CD14-positive monocyte (primary cell): ENCODE measurements at regions not wholly inside any gene's neighbourhood (a gene's known extent, or its start where the extent isn't known, plus 50 kb on each side); places are given as distances from the start of the nearest gene placed in this dataset.
"Not testable (repeated sequence)": the region's sequence is repeated elsewhere in the genome, so short reads cannot be mapped to it uniquely, and the experiment has no call there.

Experiments
- DNase-seq, 3 donors: peaks; one replicate each; pipeline ENCODE4 v3.0.0-alpha.2; 2011 to 2022
- H2AFZ ChIP-seq: 2 replicates; pipeline ENCODE4 v1.6.0; 2012; ENCODE audit warnings: mild to moderate bottlenecking, low read depth, low read length, inconsistent platforms; ENCODE audit not compliant: insufficient read depth, poor library complexity, severe bottlenecking
- H3K27ac ChIP-seq, 2 donors: 1 replicate in 1 of 2; 2 replicates in 1 of 2; pipeline ENCODE4 v1.5.1; 2012 to 2013; ENCODE audit warnings: low read length in 2 of 2, control low read depth in 1 of 2, inconsistent platforms in 1 of 2, low read depth in 1 of 2, mild to moderate bottlenecking in 1 of 2
- H3K27me3 ChIP-seq, 2 donors: one replicate each; pipeline versions ENCODE4 v1.6.0 to v1.6.1; 2011 to 2013; ENCODE audit warnings: low read length in 2 of 2; ENCODE audit not compliant: control insufficient read depth in 2 of 2, insufficient read depth in 2 of 2
- H3K36me3 ChIP-seq, 2 donors: replicated peaks in 1 of 2; 1 replicate in 1 of 2; 2 replicates in 1 of 2; pipeline versions ENCODE4 v1.5.1 to v1.6.1; 2012 to 2013; ENCODE audit warnings: low read length in 2 of 2, control low read depth in 1 of 2, inconsistent platforms in 1 of 2, mild to moderate bottlenecking in 1 of 2; ENCODE audit not compliant: insufficient read depth in 2 of 2, control insufficient read depth in 1 of 2
- H3K4me1 ChIP-seq, 2 donors: 1 replicate in 1 of 2; 2 replicates in 1 of 2; pipeline versions ENCODE4 v1.5.1 to v1.6.1; 2012 to 2013; ENCODE audit warnings: low read length in 2 of 2, control low read depth in 1 of 2, inconsistent platforms in 1 of 2, mild to moderate bottlenecking in 1 of 2, moderate library complexity in 1 of 2; ENCODE audit not compliant: insufficient read depth in 2 of 2, control insufficient read depth in 1 of 2
- H3K4me2 ChIP-seq: replicated peaks from 2 replicates; pipeline ENCODE3; 2012; ENCODE audit warnings: low read length, moderate library complexity, mild to moderate bottlenecking; ENCODE audit not compliant: poor library complexity, severe bottlenecking; ENCODE audit errors: extremely low read depth
- H3K4me3 ChIP-seq, 3 experiments: fragments of 200-600 bp in 1 of 3; sonication (generic) in 1 of 3; replicated peaks in 1 of 3; 1 replicate in 2 of 3; 2 replicates in 1 of 3; pipeline ENCODE4 v1.5.1; 2011 to 2013; ENCODE audit warnings: low read length in 3 of 3, mild to moderate bottlenecking in 3 of 3, control low read depth in 2 of 3, low read depth in 2 of 3, inconsistent platforms in 1 of 3, moderate library complexity in 1 of 3
- H3K79me2 ChIP-seq: 2 replicates; pipeline ENCODE4 v1.6.0; 2012; ENCODE audit warnings: mild to moderate bottlenecking, control low read depth, inconsistent platforms, low read length, moderate library complexity; ENCODE audit not compliant: insufficient read depth
- H3K9ac ChIP-seq: 2 replicates; pipeline ENCODE4 v1.6.0; 2017; ENCODE audit warnings: low read length, mild to moderate bottlenecking; ENCODE audit not compliant: insufficient read depth, poor library complexity, severe bottlenecking
- H3K9me3 ChIP-seq, 2 donors: replicated peaks in 1 of 2; 1 replicate in 1 of 2; 2 replicates in 1 of 2; pipeline versions ENCODE4 v1.5.1 to v1.6.1; 2012 to 2013; ENCODE audit warnings: low read length in 2 of 2, control low read depth in 1 of 2; ENCODE audit not compliant: control insufficient read depth in 1 of 2, insufficient read depth in 1 of 2
- H4K20me1 ChIP-seq: 2 replicates; pipeline ENCODE4 v1.6.0; 2012; ENCODE audit warnings: mild to moderate bottlenecking, low read length, control low read depth, moderate library complexity; ENCODE audit not compliant: insufficient read depth
- H3K27ac Mint-ChIP-seq, 7 donors: one replicate each; pipeline ENCODE4 v1.8.0; 2020; ENCODE audit warnings: mild to moderate bottlenecking in 7 of 7, mixed read lengths in 7 of 7, moderate library complexity in 6 of 7, inconsistent platforms in 2 of 7
- H3K27me3 Mint-ChIP-seq, 3 donors: one replicate each; pipeline ENCODE4 v1.8.0; 2021 to 2022; ENCODE audit warnings: low read depth in 3 of 3, mild to moderate bottlenecking in 3 of 3, mixed read lengths in 3 of 3, moderate library complexity in 3 of 3, inconsistent platforms in 1 of 3
- H3K36me3 Mint-ChIP-seq, 2 donors: one replicate each; pipeline ENCODE4 v1.8.0; 2020; ENCODE audit warnings: mixed read lengths in 2 of 2, inconsistent platforms in 1 of 2, mild to moderate bottlenecking in 1 of 2
- H3K4me1 Mint-ChIP-seq: one replicate; pipeline ENCODE4 v1.8.0; 2020; ENCODE audit warnings: mild to moderate bottlenecking, mixed read lengths
- H3K4me3 Mint-ChIP-seq, 2 donors: one replicate each; pipeline ENCODE4 v1.8.0; 2020; ENCODE audit warnings: mild to moderate bottlenecking in 2 of 2, mixed read lengths in 2 of 2, moderate library complexity in 1 of 2
- H3K9me3 Mint-ChIP-seq, 7 donors: one replicate each; pipeline ENCODE4 v1.8.0; 2020 to 2022; ENCODE audit warnings: mixed read lengths in 7 of 7, mild to moderate bottlenecking in 6 of 7, moderate library complexity in 6 of 7, inconsistent platforms in 2 of 7
- CTCF ChIP-seq: fragments of 200-600 bp; IDR thresholded peaks from one replicate; pipeline ENCODE4 v1.8.0; 2022; ENCODE audit warnings: antibody characterized with exemption, mild to moderate bottlenecking
- WGBS: methylation state at CpG from one replicate; pipeline ENCODE4 v1.1.5; 2013; ENCODE audit warnings: missing lambda C conversion rate; ENCODE audit not compliant: insufficient coverage; 5-methylcytosine and 5-hydroxymethylcytosine counted together
- intact Hi-C, 2 donors: fragments of 100-400 bp; cut with micrococcal nuclease; formaldehyde crosslinking; loops; one replicate each; pipeline versions ENCODE4 v1.15.0 to v1.15.1; 2023

DNA sequence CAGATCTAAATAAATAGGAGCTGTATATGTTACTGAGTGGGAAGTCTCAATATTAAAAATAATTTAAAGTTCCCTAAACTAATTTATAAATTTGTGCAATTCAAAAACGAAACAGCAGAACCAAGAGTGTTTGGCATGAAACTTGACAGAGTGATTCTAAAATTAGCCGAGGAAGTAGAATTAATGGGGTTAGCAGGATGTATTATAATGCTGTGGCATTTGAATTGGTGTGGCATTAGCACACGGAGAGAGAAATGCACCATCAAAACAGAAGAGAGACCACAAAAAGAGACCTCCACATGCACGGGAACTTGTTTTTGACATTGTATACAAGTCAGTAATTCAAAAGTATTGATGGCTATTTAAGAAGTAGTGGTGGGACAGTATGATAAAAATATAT is 366.0 kb upstream of the RGS6 start:
- 0% methylated on average over 1 of the region's 4 CpGs for WGBS
- intact Hi-C loops: no loop called here
- H3K27me3 ChIP-seq: no peaks in the 10 kb centered on the region
- H3K27ac ChIP-seq: peak overlapping the region in 1 of 2 donors; percentile 58
- peaks cover 0 to 3% (median 1%) of the 10 kb centered on the region in 3 donors for H3K27me3 Mint-ChIP-seq
- no peak for DNase-seq
- no peak overlapping the region for H2AFZ ChIP-seq
- peaks cover 64% of the 10 kb centered on the region for H4K20me1 ChIP-seq
- peak overlapping the region in 3 of 7 donors; percentile 11 to 63 (median 61) for H3K27ac Mint-ChIP-seq
- peaks cover 9 to 11% of the 10 kb centered on the region in 2 donors for H3K4me1 ChIP-seq
- peak overlapping the region in 1 of 3 experiments; percentile 42 for H3K4me3 ChIP-seq
- peaks cover 7 to 9% of the 10 kb centered on the region in 2 donors for H3K36me3 Mint-ChIP-seq
- no peaks in the 10 kb centered on the region for H3K9me3 Mint-ChIP-seq
- peak overlapping the region in 1 of 2 donors; percentile 73 for H3K4me3 Mint-ChIP-seq
- no peak for TF ChIP-seq CTCF
- H3K36me3 ChIP-seq: no peaks in the 10 kb centered on the region
- peaks cover 15% of the 10 kb centered on the region for H3K4me1 Mint-ChIP-seq
- H3K9ac ChIP-seq: no peak overlapping the region
- H3K9me3 ChIP-seq: no peaks in the 10 kb centered on the region
- no peaks in the 10 kb centered on the region for H3K79me2 ChIP-seq
- peak overlapping the region; percentile 38 for H3K4me2 ChIP-seq

DNA sequence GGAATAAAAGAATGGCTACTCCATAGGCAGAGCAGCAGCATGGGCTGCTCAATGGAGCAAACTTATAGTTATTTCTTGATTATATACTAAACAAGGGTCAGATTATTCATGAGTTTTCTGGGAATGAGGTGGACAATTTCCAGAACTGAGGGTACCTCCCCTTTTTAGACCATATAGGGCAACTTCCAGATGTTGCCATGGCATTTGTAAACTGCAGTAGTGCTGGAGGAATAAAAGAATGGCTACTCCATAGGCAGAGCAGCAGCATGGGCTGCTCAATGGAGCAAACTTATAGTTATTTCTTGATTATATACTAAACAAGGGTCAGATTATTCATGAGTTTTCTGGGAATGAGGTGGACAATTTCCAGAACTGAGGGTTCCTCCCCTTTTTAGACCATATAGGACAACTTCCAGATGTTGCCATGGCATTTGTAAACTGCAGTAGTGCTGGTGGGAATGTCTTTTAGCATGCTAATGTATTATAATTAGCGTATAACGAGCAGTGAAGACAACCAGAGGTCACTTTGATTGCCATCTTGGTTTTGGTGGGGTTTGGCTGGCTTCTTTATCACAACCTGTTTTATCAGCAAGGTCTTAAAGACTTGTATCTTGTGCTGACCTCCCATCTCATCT is 364.6 kb upstream of the RGS6 start:
- H3K79me2 ChIP-seq, H3K9me3 Mint-ChIP-seq, H3K27me3 ChIP-seq, H3K9ac ChIP-seq, H3K4me2 ChIP-seq, H3K27me3 Mint-ChIP-seq, H2AFZ ChIP-seq, H3K4me3 ChIP-seq, H3K9me3 ChIP-seq, intact Hi-C loops, H3K27ac Mint-ChIP-seq, H3K36me3 ChIP-seq, H3K27ac ChIP-seq, DNase-seq, H3K4me3 Mint-ChIP-seq, H3K36me3 Mint-ChIP-seq: not testable (repeated sequence)
- peaks cover 15% of the 10 kb centered on the region for H3K4me1 Mint-ChIP-seq
- WGBS: no CpG with 5 or more reads among the region's 2 CpGs
- H3K4me1 ChIP-seq: peaks cover 9 to 11% of the 10 kb centered on the region in 2 donors
- peaks cover 68% of the 10 kb centered on the region for H4K20me1 ChIP-seq
